COLO668 (cell line): ENCODE measurements at regions not wholly inside any gene's neighbourhood (a gene's known extent, or its start where the extent isn't known, plus 50 kb on each side); places are given as distances from the start of the nearest gene placed in this dataset.
"Not testable (repeated sequence)": the region's sequence is repeated elsewhere in the genome, so short reads cannot be mapped to it uniquely, and the experiment has no call there.

ENCODE experiments used
- DNase-seq: peaks from one replicate; lab custom pipeline; 2025; ENCODE audit not compliant: unreplicated experiment; lab: John Stamatoyannopoulos, UW

DNA sequence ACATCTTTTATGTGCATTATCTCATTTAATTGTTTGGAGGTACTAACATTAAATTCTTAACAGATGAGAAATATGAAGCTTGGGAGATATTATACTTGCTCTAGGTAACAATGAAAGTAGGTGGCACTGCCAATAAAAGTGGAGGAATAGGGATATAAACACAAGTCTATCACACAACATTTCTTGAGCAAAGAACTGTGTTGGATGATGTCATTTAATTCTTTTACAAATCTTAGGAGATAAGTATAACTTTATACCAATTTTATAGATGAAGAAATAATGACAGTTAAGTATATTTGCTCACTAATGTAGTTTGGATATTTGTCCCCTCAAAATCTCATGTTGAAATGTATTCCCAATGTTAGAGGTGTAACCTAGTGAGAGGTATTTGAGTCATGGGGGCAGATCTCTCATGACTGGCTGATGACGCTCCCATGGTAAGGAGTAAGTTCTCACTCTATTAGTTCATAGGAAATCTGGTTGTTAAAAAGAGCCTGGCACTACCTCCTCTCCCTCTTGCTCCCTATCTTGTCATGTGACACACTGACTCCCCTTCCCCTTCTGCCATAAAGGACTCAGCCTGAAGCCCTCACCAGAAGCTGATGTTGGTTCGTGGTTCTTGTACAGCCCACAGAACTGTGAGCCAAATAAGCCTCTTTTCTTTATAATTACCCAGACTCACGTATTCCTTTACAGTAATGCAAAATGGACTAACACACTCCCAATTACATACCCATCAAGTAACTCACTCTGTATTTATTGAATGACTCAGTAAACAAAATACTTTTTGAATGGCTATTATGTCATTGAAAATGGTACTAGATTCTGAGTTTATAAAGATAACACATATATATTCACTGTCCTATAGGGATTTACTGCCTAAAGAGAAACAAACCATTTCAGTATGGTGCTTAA lies 146.8 kb upstream of the KITLG start:
- DNase-seq: no peak

DNA sequence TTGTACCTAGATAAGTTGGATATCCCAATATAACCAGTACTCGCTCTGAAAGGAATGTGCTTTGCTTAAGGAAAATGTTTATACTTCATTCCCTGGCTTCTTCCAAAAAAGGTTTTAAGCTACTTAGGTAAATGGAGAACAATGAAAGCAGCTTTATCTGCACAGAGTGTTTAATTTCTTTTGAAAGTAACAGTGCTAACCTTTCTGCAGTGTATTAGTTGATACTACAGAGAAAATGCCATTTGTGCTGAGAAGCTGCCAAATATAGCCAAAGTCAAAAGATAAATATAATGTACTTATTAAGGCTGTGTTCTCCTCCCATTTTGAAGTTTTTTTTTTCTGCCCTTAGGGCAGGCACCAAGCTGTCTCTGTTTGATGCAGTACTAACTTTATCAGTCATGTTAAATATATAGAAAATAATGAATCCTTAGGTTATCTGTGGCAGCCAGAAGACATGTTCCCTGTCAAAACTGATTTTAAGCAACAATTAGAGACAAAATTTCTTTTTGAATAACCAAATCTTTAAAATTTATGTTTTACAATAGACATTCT lies 145.4 kb upstream of the KITLG start:
- no peak for DNase-seq

DNA sequence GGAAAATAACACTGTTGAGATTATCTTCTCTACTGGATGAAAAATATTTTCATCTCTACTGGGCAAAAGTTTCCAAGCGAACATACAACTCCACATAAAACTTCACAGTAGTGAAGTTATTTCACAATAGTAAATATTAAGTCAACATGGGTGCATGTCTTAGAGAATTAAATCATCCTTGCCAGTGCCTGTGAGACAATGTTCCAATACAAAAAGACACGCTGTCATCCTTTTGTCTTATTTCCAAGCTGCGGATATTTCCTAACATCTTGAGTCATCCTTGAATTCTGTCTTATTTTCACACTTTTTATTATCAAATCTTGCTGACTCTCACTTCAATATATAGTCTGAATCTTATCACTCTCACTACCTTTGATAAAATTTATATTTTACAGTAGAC lies 142.9 kb upstream of the KITLG start:
- DNase-seq: no peak

GRCh38 chr12:88720785-88721650 lies 140.7 kb upstream of the KITLG start:
- no peak for DNase-seq

- no peak for DNase-seq
Observed at GRCh38 chr12:88720231-88720630, 140.0 kb upstream of the KITLG start.

DNA sequence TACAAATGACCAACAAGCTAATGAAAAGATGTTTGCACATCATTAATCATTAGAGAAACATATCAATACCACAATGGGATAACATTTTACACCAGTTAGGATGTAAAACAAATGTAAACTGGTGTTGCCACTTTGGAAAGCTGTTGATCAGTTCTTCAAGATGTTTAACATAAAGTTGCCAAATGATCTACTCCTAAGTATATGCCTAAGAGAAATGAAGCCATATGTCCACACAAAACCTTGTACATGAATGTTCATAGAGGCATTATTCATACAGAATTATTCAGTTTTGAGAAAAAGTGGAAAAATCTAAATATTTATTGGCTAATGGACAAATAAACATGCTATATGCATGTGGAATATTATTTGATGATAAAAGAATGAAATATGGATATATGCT lies 136.9 kb upstream of the KITLG start:
- DNase-seq: no peak

- peak; percentile 14 for DNase-seq
Observed at GRCh38 chr12:88716240-88716639, 136.0 kb upstream of the KITLG start.

GRCh38 chr12:88715673-88716072 lies 135.4 kb upstream of the KITLG start:
- DNase-seq: no peak

DNA sequence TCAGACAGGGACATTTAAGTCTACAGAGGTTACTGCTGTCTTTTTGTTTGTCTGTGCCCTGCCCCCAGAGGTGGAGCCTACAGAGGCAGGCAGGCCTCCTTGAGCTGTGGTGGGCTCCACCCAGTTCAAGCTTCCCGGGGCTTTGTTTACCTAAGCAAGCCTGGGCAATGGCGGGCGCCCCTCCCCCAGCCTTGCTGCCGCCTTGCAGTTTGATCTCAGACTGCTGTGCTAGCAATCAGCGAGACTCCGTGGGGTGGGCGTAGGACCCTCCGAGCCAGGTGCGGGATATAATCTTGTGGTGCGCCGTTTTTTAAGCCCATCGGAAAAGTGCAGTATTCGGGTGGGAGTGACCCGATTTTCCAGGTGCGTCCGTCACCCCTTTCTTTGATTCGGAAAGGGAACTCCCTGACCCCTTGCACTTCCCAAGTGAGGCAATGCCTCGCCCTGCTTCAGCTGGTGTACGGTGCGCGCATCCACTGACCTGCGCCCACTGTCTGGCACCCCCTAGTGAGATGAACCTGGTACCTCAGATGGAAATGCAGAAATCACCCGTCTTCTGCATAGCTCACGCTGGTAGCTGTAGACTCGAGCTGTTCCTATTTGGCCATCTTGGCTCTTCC lies 134.1 kb upstream of the KITLG start:
- DNase-seq: not testable (repeated sequence)

- no peak for DNase-seq
Observed at GRCh38 chr12:88707800-88708199, 127.5 kb upstream of the KITLG start.

- DNase-seq: no peak
Observed at GRCh38 chr12:88706286-88706685, 126.0 kb upstream of the KITLG start.

GRCh38 chr12:88703790-88704189 lies 123.5 kb upstream of the KITLG start:
- no peak for DNase-seq

- DNase-seq: no peak
Observed at GRCh38 chr12:88698471-88698870, 118.2 kb upstream of the KITLG start.

- no peak for DNase-seq
Observed at GRCh38 chr12:88693837-88694445, 113.7 kb upstream of the KITLG start.

- no peak for DNase-seq
Observed at GRCh38 chr12:88691811-88692210, 111.5 kb upstream of the KITLG start.

- no peak for DNase-seq
Observed at GRCh38 chr12:88684610-88685009, 104.3 kb upstream of the KITLG start.

GRCh38 chr12:88684170-88684569 lies 103.9 kb upstream of the KITLG start:
- DNase-seq: no peak

- DNase-seq: no peak
Observed at GRCh38 chr12:88683628-88684027, 103.4 kb upstream of the KITLG start.

DNA sequence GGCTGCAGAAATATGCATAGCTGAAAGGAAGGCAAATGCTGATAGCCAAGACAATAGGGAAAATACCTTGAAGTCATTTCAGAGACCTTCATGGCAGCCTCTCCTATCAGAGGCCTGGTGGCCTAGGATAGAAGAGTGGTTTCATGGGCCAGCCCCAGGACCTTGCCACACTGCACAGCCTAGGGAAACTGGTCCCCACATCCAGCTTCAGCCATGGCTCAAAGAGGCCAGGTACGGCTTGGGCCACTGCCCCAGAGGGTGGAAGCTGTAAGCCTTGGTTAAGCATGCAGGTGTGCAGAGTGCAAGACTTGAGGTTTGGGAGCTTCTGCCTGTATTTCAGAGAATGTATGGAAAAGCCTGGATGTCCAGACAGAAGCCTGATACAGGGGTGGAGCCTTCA lies 101.0 kb upstream of the KITLG start:
- DNase-seq: no peak

GRCh38 chr12:88677464-88677863 lies 97.2 kb upstream of the KITLG start:
- no peak for DNase-seq

- DNase-seq: not testable (repeated sequence)
Observed at GRCh38 chr12:88667615-88668014, 87.3 kb upstream of the KITLG start.
